Pancreas (tissue), 10 donors: ENCODE measurements at regions not wholly inside any gene's neighbourhood (a gene's known extent, or its start where the extent isn't known, plus 50 kb on each side); places are given as distances from the start of the nearest gene placed in this dataset.

Experiments used
- ATAC-seq, 4 donors: fragments of 200-7000 bp; cut with Tn5 transposase; one replicate each; pipeline versions ENCODE4 v1.8.0 to v1.9.1; 2020; ENCODE audit warnings: mild to moderate bottlenecking in 4 of 4, moderate library complexity in 4 of 4
- DNase-seq, 6 donors: peaks; one replicate each; pipeline ENCODE4 v3.0.0-alpha.2; 2020
- FAIRE-seq: peaks from 2 replicates; lab custom pipeline; 2012; peaks lifted over from hg19 to GRCh38; lab: Jason Lieb, UNC
- H3K27ac ChIP-seq, 4 donors: fragments of 200-600 bp; sonication (generic); 1 replicate in 3 of 4; 2 replicates in 1 of 4; pipeline versions ENCODE4 v1.5.0 to v1.8.0; 2020
- H3K27me3 ChIP-seq, 4 donors: fragments of 200-600 bp; one replicate each; pipeline ENCODE4 v1.8.0; 2021
- H3K36me3 ChIP-seq, 3 donors: fragments of 200-600 bp; sonication (generic) in 1 of 3; one replicate each; pipeline versions ENCODE4 v1.5.0 to v1.8.0; 2020 to 2021
- H3K4me1 ChIP-seq, 3 donors: fragments of 200-600 bp; one replicate each; pipeline ENCODE4 v1.8.0; 2021
- H3K4me3 ChIP-seq, 4 donors: fragments of 200-600 bp; sonication (generic) in 2 of 4; one replicate each; pipeline versions ENCODE4 v1.5.0 to v1.8.0; 2020 to 2021
- H3K9me3 ChIP-seq, 4 donors: fragments of 200-600 bp; one replicate each; pipeline ENCODE4 v1.8.0; 2021
- WGBS, 2 donors: extraction: QIAGEN DNeasy Blood & Tissue Kit; methylation state at CpG; one replicate each; pipeline ENCODE4 v1.1.7; 2013; 5-methylcytosine and 5-hydroxymethylcytosine counted together
- intact Hi-C, 3 donors: fragments of 100-400 bp; cut with DNase I; formaldehyde crosslinking; loops; one replicate each; pipeline versions ENCODE4 v1.11.1 to v1.14.2; 2022
- TF ChIP-seq, protein P1 (sequence below), 4 donors: fragments of 200-600 bp; sonication (generic) in 3 of 4; IDR thresholded peaks; one replicate each; pipeline versions ENCODE4 v1.5.0 to v1.8.0; 2021; ENCODE audit warnings: antibody characterized with exemption in 4 of 4
- donor health status: healthy with polysubstance abuse.
- donor health status: DM: no; HTN: no; CAD: no; lungs with moderate emphysema.
- donor health status: DM: no; HTN: no; CAD: no.
- donor health status: control.
- donor health status: control.
- donor health status: Bipolar disorder and iron deficiency.
- donor health status: DM: yes; HTN: yes; CAD: no.
- donor health status: DM: no; HTN: no; CAD: no.
- donor health status: DM: no; HTN: no; CAD: no.
- donor health status: DM: yes; HTN: yes; CAD: no.

DNA sequence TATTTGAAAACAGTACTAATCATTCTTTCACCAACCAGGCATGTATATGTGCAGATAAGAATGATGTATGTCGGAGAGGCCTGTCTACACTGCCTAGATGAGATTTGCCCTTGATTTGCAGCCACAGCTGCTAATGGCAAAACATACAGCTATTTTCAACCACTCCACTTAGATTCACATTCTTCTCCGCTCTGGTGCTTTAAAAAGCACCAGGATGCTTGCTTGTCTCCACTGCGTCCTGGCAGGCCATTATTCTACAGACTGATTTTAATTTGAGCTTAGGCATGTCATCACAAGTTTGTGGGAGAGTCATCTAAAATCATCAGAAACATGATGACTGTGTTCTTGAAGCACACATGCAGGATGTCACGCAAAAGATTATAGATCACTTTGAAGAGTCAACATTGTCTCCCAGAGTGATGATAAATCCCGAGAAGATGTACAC, 119.0 kb upstream of the NRIP1 start:
- WGBS, 2 donors, result 85 to 86% methylated on average over 5 of the region's 5 CpGs
- Histone ChIP-seq H3K27ac (no peak overlapping the region), H3K27me3 (no peaks in the 10 kb centered on the region), H3K4me3 (no peak overlapping the region), H3K36me3 (no peaks in the 10 kb centered on the region), H3K9me3 (no peaks in the 10 kb centered on the region), H3K4me1 (no peaks in the 10 kb centered on the region)
- DNase-seq (no peak), ATAC-seq (no peak), FAIRE-seq (no peak)
- intact Hi-C loops, result no loop called here
- TF ChIP-seq, protein P1, sequence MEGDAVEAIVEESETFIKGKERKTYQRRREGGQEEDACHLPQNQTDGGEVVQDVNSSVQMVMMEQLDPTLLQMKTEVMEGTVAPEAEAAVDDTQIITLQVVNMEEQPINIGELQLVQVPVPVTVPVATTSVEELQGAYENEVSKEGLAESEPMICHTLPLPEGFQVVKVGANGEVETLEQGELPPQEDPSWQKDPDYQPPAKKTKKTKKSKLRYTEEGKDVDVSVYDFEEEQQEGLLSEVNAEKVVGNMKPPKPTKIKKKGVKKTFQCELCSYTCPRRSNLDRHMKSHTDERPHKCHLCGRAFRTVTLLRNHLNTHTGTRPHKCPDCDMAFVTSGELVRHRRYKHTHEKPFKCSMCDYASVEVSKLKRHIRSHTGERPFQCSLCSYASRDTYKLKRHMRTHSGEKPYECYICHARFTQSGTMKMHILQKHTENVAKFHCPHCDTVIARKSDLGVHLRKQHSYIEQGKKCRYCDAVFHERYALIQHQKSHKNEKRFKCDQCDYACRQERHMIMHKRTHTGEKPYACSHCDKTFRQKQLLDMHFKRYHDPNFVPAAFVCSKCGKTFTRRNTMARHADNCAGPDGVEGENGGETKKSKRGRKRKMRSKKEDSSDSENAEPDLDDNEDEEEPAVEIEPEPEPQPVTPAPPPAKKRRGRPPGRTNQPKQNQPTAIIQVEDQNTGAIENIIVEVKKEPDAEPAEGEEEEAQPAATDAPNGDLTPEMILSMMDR (IDR thresholded peaks at IDR 0.05), result no peak

DNA sequence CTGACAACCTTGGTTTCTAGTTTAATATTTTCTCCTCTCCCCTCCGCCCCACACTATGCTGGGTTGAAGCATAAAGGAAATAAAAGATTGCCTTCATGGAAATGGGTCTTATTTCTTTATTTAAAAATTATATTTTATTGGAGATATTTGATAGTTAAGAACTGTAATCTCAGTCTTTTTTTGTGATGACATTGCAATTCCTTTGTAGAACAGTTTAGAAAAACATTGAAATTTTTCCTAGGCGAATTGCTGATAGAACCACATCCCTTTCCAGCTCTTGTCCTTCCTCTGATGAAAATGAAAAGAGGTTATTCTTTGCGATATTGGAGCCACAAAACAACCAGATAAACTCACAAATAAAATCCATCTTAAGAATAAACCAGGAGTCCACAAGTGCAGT, 125.6 kb upstream of the NRIP1 start:
- no peaks in the 10 kb centered on the region for H3K9me3 ChIP-seq
- no peak for FAIRE-seq
- DNase-seq, result no peak
- no peak for ATAC-seq
- 94 to 98% methylated on average over 3 of the region's 3 CpGs for WGBS, 2 donors
- no peaks in the 10 kb centered on the region for H3K4me1 ChIP-seq
- no peaks in the 10 kb centered on the region for H3K36me3 ChIP-seq
- no peak overlapping the region for H3K27ac ChIP-seq
- intact Hi-C loops, result no loop called here
- H3K4me3 ChIP-seq, result no peak overlapping the region
- no peaks in the 10 kb centered on the region for H3K27me3 ChIP-seq
- TF ChIP-seq, protein P1 (IDR thresholded peaks at IDR 0.05), result no peak

DNA sequence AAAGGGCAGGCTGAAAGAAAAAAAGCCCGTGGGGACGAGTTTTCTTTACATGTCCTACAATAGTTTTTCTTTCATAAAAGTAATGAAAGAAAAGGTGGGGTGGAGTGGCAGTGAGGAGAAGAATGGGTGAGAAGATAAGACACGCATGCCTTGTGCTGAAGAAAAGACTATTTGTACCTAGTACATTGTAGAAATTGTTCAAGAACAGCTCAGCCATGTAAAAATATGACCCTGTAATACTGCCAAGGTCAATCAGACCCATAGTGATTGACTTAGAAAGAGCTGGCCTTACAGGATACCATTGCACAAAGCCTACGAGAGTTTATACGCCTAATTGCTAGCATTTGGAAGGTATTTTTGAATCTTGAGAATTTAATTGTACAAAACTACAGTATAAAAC, 126.0 kb upstream of the NRIP1 start:
- Histone ChIP-seq H3K4me1 (no peaks in the 10 kb centered on the region), H3K4me3 (no peak overlapping the region), H3K27me3 (no peaks in the 10 kb centered on the region), H3K9me3 (no peaks in the 10 kb centered on the region), H3K36me3 (no peaks in the 10 kb centered on the region), H3K27ac (no peak overlapping the region)
- TF ChIP-seq, protein P1 (IDR thresholded peaks at IDR 0.05), result no peak
- intact Hi-C loops, result no loop called here
- DNase-seq (no peak), ATAC-seq (no peak), FAIRE-seq (no peak)
- WGBS, 2 donors, result 77 to 79% methylated on average over 5 of the region's 5 CpGs

DNA sequence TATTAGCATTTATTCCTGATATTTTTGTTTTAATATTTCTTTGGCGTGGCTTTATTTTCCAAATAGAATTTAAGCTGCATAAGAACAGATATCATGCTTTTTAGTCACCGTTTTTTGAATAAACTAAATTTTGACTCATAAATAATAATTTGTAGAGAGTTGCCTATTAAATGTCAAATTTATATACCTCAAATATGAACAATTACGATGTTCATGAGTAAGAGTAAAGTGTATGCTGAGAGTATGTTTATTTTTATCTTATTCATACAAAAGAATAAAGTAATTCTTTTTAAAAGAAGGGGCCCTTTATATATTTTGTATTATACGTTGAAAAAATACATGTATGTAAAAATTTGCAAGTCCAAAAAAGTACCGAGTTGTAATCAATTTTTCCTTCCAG, 126.5 kb upstream of the NRIP1 start:
- ATAC-seq (no peak), DNase-seq (no peak), FAIRE-seq (no peak)
- Histone ChIP-seq H3K4me3 (no peak overlapping the region), H3K36me3 (no peaks in the 10 kb centered on the region), H3K27me3 (no peaks in the 10 kb centered on the region), H3K27ac (no peak overlapping the region), H3K4me1 (no peaks in the 10 kb centered on the region), H3K9me3 (no peaks in the 10 kb centered on the region)
- WGBS, 2 donors, result 80 to 87% methylated on average over 5 of the region's 5 CpGs
- TF ChIP-seq, protein P1 (IDR thresholded peaks at IDR 0.05), result no peak
- intact Hi-C loops, result no loop called here

DNA sequence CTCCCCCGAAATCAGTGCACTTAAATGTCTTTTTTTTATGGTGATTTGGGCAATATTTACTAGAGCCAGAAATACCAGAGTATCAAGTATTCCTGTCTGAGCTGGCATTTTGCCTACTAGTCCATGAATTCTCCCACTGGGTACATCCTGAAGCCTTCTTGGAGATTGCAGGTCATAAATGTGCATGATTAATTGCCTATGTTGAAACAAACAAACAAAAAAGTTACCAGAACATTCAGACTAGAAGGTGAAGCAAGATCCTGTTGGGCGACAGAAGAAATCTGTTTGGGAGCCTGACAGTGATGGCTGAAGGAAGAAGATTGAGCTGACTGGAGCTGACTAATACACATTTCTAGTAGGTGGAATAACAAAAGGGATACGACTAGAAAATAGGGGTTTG, 127.4 kb upstream of the NRIP1 start:
- Histone ChIP-seq H3K27ac (no peak overlapping the region), H3K9me3 (no peaks in the 10 kb centered on the region), H3K4me3 (no peak overlapping the region), H3K27me3 (no peaks in the 10 kb centered on the region), H3K36me3 (no peaks in the 10 kb centered on the region), H3K4me1 (no peaks in the 10 kb centered on the region)
- 67% methylated on average over 3 of the region's 3 CpGs for WGBS, 2 donors
- TF ChIP-seq, protein P1 (IDR thresholded peaks at IDR 0.05), result no peak
- peak in 1 of 4 donors; percentile 45 for ATAC-seq
- intact Hi-C loops, result no loop called here
- no peak for DNase-seq
- no peak for FAIRE-seq
